A673 (cell line): ENCODE measurements at regions not wholly inside any gene's neighbourhood (a gene's known extent, or its start where the extent isn't known, plus 50 kb on each side); places are given as distances from the start of the nearest gene placed in this dataset.

Experiments used
- EZH2 ChIP-seq: fragments of 200-600 bp; sonication (generic); IDR thresholded peaks from 2 replicates; pipeline ENCODE4 v1.6.1; 2017; ENCODE audit warnings: borderline replicate concordance, low read depth, mild to moderate bottlenecking, mixed read lengths, antibody characterized with exemption, low read length; ENCODE audit not compliant: poor library complexity, severe bottlenecking
- TF ChIP-seq, protein P1 (sequence below): fragments of 300-800, 200-600 bp; sonication (generic); conservative IDR thresholded peaks from 2 replicates; pipeline ENCODE4 v1.5.1; 2017; ENCODE audit warnings: low read depth, mild to moderate bottlenecking, antibody characterized with exemption, low read length, moderate library complexity, mixed read lengths

DNA sequence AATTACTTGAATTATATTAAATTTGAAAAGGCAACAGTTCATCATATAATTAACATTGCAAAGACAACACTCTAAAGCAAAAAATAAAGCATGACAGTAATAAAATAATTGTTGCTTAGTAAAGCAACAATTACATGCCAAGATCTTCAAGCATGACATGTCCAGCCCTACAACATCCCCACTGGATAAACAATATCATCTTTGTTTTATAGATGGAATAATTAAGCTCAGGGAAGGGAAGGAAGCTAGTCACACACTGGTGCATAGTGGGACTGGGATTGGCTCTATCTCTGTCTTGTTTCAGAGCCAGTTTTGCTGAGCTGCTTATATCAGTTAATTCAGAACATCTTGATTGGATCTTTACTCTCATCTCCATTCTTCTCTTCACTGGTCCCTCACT lies 49.9 kb upstream of the PARD3B start:
- TF ChIP-seq, protein P1, sequence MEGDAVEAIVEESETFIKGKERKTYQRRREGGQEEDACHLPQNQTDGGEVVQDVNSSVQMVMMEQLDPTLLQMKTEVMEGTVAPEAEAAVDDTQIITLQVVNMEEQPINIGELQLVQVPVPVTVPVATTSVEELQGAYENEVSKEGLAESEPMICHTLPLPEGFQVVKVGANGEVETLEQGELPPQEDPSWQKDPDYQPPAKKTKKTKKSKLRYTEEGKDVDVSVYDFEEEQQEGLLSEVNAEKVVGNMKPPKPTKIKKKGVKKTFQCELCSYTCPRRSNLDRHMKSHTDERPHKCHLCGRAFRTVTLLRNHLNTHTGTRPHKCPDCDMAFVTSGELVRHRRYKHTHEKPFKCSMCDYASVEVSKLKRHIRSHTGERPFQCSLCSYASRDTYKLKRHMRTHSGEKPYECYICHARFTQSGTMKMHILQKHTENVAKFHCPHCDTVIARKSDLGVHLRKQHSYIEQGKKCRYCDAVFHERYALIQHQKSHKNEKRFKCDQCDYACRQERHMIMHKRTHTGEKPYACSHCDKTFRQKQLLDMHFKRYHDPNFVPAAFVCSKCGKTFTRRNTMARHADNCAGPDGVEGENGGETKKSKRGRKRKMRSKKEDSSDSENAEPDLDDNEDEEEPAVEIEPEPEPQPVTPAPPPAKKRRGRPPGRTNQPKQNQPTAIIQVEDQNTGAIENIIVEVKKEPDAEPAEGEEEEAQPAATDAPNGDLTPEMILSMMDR: no peak
- TF ChIP-seq EZH2: no peak
